GM19025 (cell line): ENCODE measurements at regions not wholly inside any gene's neighbourhood (a gene's known extent, or its start where the extent isn't known, plus 50 kb on each side); places are given as distances from the start of the nearest gene placed in this dataset.

Source experiments
- ATAC-seq: cut with Tn5 transposase; IDR thresholded peaks from one replicate; pipeline ENCODE4 v1.9.1; 2021; ENCODE audit warnings: mild to moderate bottlenecking, low read depth, moderate library complexity; ENCODE audit not compliant: unreplicated experiment

DNA sequence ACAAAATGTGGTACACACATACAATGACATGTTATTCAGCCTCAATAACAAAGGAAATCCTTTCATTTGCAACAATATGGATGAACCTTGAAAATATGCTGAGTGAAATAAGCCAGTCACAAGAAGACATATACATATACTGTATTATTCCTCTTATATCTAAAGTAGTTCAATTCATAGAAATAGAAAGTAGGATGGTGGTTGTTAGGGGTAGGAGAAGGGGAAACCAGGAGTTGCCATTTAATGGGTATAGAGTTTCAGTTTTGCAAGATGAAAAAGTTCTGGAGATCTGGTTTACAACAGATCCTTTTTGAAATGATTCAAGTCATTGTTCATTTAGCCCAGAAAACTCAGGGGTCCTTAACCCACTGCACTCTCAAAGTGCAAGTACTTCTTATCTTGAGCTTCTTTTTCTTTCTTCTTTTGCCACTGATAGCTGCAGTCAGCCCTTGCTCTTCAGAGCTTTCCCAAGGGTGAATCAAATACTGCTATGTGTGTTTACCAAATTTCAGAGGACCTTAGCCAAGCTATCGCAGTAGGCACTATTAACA is 208.0 kb upstream of the EOMES start:
- ATAC-seq = no peak

DNA sequence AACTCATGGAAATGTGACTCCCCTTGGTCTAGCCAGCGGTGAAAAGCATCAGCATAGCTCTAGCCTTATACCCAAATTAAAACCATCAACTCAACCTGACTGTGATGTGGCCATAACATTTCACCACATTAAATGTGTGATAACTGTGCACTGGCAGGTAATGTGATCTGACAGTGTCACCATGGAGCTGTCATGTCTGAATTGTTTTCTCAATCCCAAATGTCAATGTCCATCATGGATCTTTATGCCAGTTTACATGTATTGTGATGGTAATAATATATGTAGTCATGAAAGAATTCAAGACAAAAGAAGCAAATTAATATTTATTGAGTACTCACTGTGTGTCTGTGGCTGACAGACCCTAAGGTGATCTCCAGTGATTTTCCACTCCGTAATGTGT is 213.4 kb upstream of the EOMES start:
- no peak for ATAC-seq

- ATAC-seq = no peak
Measured at GRCh38 chr3:27939521-27939920, 217.4 kb upstream of the EOMES start.

- ATAC-seq = no peak
Measured at GRCh38 chr3:27939940-27940339, 217.8 kb upstream of the EOMES start.

- no peak for ATAC-seq
Measured at GRCh38 chr3:27943106-27943505, 221.0 kb upstream of the EOMES start.

DNA sequence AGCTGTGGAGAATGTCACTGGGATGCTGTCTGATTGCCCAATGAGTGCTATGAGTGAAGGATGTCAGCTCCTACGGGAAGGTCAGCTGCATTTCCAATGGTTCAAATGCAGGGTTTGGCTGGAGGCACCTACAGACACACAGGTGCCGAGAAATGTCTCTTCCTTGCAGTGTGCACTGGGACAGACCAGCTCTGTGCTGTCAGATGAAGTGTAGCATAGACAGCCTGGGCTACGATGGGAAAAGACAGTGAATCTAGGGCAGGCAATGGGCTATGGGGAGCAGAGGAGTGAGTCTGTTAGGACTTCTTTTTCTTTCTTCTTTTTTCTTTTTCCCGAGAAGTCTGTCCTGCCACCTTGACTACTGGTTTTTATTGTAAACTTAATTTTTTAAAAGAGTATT is 223.1 kb upstream of the EOMES start:
- ATAC-seq = no peak

DNA sequence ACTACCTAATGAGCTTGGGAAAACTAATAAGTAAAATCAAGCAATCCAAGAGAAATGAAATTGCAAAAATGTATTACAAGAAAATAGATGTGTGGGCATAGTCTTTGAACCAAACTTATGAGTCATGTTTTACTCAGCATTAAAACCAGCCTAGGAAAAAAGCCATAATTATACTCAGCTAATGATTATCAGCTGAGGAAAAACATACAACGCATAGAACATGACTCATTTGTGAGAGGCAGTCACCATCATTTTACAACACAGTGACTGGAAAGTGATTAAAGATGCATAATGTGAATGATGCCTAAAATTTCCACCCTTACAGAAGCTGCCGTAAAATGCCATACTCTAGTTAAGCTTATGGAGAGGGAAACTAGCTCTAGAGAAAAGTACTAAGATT is 238.0 kb upstream of the EOMES start:
- no peak for ATAC-seq

DNA sequence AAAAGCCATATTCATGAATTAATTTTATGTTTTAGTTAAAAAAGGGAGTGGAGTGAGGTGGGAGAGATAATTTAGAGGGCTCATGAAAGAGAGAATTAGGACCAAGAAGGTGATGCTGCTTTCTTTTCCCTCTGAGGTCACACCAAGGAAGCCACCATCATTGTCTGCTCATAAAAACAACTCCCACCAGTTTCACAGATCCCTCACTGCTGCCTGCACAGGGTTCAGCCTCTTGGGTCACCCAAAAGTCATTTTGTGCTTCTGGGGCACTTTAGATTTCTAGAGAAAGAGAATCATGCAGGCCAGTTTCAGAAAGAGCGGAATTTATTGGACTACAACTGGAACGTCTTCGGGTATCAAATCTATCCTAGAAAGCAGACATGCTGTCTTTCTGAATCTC is 241.4 kb upstream of the EOMES start:
- ATAC-seq = no peak

- no peak for ATAC-seq
Measured at GRCh38 chr3:27971600-27971999, 249.5 kb upstream of the EOMES start.

GRCh38 chr3:27976933-27977332 is 254.8 kb upstream of the EOMES start:
- ATAC-seq = no peak

DNA sequence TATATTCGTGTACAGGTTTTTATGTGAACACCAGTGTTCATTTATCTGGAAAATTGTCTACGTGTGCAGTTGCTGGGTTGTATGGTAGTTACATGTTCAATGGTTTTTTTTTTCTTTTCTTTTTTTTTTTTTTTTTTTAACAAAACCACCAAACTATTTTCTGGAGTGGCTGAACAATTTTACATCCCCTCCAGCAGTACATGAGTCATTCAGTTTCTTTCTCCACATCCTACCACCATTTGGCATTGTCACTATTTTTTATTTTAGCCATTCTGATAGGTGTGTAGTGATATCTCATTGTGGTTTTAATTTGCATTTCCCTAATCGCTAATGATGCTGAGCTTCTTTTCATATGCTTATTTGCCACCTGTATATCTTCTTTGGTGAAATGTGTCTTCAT is 256.3 kb upstream of the EOMES start:
- ATAC-seq = no peak

GRCh38 chr3:27985369-27986035 is 255.9 kb upstream of the CMC1 start:
- no peak for ATAC-seq

DNA sequence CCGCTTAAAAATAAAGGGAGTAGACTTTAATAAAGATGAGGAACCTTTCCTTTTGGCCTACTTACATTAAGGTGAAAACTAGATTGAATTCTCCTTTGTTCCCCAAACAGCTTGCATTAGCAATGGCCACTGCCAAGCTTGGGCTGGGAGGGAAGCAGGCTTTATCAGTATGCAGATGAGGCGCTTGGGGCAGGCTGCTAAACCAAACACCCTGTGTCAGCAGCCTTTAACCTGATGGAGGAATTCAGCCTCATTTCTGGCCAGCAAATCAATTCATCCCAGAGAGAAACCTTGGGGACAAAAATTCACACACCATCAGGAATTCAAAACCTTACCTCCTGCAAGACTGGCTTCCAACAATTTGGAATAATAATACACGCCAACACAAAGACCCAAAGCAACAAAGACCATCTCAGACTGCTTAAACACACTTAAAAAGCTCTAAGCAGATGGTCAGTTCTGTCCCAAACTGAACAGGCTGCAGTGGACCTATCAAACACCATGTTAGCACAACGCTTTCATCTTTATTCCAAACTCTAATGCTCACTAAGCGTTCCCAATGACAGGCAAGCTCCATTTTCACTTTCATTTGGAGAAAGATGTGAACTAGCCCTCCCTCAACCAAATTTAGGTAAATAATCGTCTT is 255.1 kb upstream of the CMC1 start:
- ATAC-seq = no peak

- ATAC-seq = no peak
Measured at GRCh38 chr3:27990324-27990723, 251.1 kb upstream of the CMC1 start.

- ATAC-seq = no peak
Measured at GRCh38 chr3:27990837-27991236, 250.6 kb upstream of the CMC1 start.

- ATAC-seq = no peak
Measured at GRCh38 chr3:27993051-27993450, 248.4 kb upstream of the CMC1 start.

DNA sequence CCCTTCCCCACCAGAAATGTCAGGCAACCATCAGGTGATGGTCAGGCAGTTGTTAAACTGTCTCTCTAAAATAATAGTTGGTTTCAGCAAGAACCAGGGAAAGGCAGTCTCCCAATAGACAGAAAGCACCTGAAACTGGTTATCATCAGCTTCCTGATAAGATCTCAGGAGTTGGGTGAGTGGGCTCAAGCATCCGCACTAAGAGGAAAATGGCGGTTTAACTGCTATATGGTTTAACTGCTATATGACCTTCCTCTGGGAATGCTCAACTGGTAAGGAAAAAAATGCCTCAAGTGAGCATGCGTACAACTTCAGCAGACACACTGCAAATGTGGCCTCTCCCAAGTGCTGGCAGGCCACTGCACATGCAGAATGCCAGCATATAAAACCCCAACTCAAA is 240.8 kb upstream of the CMC1 start:
- ATAC-seq = no peak

GRCh38 chr3:28008235-28008634 is 233.2 kb upstream of the CMC1 start:
- no peak for ATAC-seq

DNA sequence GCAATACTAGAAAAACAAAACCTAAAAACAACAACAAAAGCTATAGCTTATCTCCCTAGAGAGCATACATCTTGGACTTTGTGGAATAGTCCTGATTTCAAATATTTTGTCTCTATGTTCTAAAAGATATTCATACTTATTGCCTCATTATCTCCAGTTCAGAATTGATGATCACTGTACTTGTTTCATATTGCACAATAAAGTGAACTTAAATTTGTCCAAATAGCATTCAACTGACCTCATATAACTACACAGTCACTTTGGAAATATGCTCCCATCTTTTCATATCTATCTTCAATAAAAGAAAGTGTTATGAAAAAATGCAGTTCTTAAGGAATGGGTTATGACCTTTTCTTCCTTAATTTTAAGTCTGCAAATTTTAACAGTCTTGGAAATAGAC is 228.6 kb upstream of the CMC1 start:
- ATAC-seq = no peak

DNA sequence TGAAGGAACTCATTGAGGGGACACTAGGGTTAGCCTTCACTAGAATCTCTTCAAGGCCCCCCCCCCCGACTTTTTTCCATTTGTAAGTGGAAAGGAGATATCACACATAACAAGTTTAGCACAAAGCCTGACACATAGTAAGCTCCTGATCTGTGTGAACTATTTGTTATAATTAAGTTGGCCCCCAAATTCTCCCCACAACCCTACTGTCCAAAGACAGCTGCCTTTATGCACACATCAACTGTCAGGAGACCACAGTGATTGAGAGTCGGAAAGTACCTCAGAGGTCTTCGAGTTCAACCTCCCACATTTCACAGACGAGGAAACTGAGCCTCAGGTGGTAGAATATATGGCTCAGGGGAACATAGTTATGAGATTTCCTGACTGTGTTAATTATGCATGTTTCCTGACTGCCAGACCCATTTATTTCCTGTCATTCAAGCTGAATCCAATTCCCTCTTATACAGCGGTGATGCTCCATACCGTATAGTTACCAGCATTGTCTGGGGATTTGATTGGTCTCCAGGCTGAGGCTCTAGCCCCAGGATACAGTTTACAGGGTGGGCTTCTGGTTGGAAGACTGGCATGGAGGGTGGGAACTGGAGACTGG is 227.4 kb upstream of the CMC1 start:
- ATAC-seq = no peak

DNA sequence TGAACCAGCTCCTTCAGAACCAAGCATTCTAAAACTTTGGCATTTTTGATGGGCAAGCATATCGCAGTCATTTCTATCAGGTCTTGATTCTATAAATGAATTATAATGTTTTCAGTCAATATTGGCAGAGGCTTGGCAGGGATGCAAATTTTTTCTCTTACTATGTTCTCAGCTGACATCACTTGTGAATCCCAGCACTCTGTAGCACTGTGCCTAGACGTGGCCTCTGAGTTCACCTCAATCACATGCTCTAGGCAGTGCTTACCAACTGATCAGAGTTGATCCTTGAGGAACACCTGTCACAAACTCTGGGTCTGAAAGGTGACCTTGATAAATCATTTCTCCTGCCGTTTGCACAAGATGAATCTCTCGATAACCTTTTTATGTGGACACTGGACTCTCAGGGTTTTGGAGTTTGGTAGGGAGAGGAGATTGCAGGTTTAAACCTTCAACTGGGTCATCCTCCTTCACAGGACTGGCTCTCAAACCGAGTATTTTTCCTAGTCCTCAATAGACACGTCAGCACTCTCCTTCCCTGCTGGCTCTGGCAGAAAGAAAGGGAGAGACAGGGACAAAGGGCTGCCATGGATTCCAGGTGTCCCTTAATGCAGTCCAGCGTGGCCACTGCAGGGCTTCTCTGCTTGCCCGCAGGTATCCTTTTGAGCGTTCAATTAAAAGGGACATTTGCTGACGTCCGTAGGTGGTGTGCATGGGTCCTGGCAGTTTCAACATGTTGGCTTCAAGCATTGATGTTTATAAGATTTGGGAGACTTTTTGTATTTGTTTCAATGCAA is 222.3 kb upstream of the CMC1 start:
- ATAC-seq = no peak
